Thyroid gland (tissue), 4 donors: ENCODE measurements at regions not wholly inside any gene's neighbourhood (a gene's known extent, or its start where the extent isn't known, plus 50 kb on each side); places are given as distances from the start of the nearest gene placed in this dataset.

Experiments used
- POLR2A ChIP-seq, 2 donors: fragments of 450-650 bp; IDR thresholded peaks; one replicate each; pipeline ENCODE4 v1.6.1; 2017; ENCODE audit warnings: antibody characterized with exemption in 2 of 2, mild to moderate bottlenecking in 2 of 2, moderate library complexity in 1 of 2
- TF ChIP-seq, protein P1 (sequence below), 6 experiments: fragments of 200-600 bp in 3 of 6; fragments of 450-650 bp in 3 of 6; sonication (generic) in 3 of 6; IDR thresholded peaks; one replicate each; pipeline ENCODE4 v1.5.1; 2016 to 2019; ENCODE audit warnings: antibody characterized with exemption in 6 of 6, mild to moderate bottlenecking in 2 of 6, inconsistent platforms in 1 of 6, moderate library complexity in 1 of 6

- TF ChIP-seq, protein P1, sequence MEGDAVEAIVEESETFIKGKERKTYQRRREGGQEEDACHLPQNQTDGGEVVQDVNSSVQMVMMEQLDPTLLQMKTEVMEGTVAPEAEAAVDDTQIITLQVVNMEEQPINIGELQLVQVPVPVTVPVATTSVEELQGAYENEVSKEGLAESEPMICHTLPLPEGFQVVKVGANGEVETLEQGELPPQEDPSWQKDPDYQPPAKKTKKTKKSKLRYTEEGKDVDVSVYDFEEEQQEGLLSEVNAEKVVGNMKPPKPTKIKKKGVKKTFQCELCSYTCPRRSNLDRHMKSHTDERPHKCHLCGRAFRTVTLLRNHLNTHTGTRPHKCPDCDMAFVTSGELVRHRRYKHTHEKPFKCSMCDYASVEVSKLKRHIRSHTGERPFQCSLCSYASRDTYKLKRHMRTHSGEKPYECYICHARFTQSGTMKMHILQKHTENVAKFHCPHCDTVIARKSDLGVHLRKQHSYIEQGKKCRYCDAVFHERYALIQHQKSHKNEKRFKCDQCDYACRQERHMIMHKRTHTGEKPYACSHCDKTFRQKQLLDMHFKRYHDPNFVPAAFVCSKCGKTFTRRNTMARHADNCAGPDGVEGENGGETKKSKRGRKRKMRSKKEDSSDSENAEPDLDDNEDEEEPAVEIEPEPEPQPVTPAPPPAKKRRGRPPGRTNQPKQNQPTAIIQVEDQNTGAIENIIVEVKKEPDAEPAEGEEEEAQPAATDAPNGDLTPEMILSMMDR (IDR thresholded peaks at IDR 0.05) = no peak
- TF ChIP-seq POLR2A (IDR thresholded peaks at IDR 0.05) = no peak
Measured at GRCh38 chr5:135177591-135177990, 143.6 kb upstream of the PITX1 start.
